Choroid plexus epithelial cell (primary cell): ENCODE measurements at regions not wholly inside any gene's neighbourhood (a gene's known extent, or its start where the extent isn't known, plus 50 kb on each side); places are given as distances from the start of the nearest gene placed in this dataset.

Experiments used
- DNase-seq: peaks from one replicate; pipeline ENCODE4 v3.0.0-alpha.2; 2010; ENCODE audit warnings: low read depth
- H3K4me3 ChIP-seq: 2 replicates; pipeline ENCODE4 v1.5.1; 2011; ENCODE audit warnings: low read depth, mild to moderate bottlenecking, control low read depth, low read length, moderate library complexity
- CTCF ChIP-seq: conservative IDR thresholded peaks from 2 replicates; pipeline ENCODE4 v1.5.1; 2011; ENCODE audit warnings: low read depth, mild to moderate bottlenecking, control low read depth, inconsistent platforms, low read length, moderate library complexity

- no peak overlapping the region for H3K4me3 ChIP-seq
- no peak for TF ChIP-seq CTCF
- DNase-seq: no peak
Observed at GRCh38 chr2:49598231-49598630, 443.9 kb upstream of the FSHR start.

- no peak for TF ChIP-seq CTCF
- DNase-seq: no peak
- H3K4me3 ChIP-seq: no peak overlapping the region
Observed at GRCh38 chr2:49585921-49586320, 431.6 kb upstream of the FSHR start.

- no peak overlapping the region for H3K4me3 ChIP-seq
- TF ChIP-seq CTCF: no peak
- no peak for DNase-seq
Observed at GRCh38 chr2:49582946-49583345, 428.6 kb upstream of the FSHR start.

GRCh38 chr2:49577041-49577440, 422.7 kb upstream of the FSHR start:
- no peak for TF ChIP-seq CTCF
- no peak overlapping the region for H3K4me3 ChIP-seq
- no peak for DNase-seq

- DNase-seq: no peak
- no peak for TF ChIP-seq CTCF
- no peak overlapping the region for H3K4me3 ChIP-seq
Observed at GRCh38 chr2:49569176-49569575, 414.9 kb upstream of the FSHR start.

GRCh38 chr2:49567811-49568600, 413.7 kb upstream of the FSHR start:
- no peak for TF ChIP-seq CTCF
- no peak for DNase-seq
- no peak overlapping the region for H3K4me3 ChIP-seq

- DNase-seq: no peak
- H3K4me3 ChIP-seq: no peak overlapping the region
- TF ChIP-seq CTCF: no peak
Observed at GRCh38 chr2:49567021-49567420, 412.7 kb upstream of the FSHR start.
